HL-60 (cell line): ENCODE measurements at regions not wholly inside any gene's neighbourhood (a gene's known extent, or its start where the extent isn't known, plus 50 kb on each side); places are given as distances from the start of the nearest gene placed in this dataset.
"Not testable (repeated sequence)": the region's sequence is repeated elsewhere in the genome, so short reads cannot be mapped to it uniquely, and the experiment has no call there.

Experiments
- DNase-seq, 2 experiments: peaks; one replicate each; pipeline ENCODE4 v3.0.0-alpha.2; 2010 to 2020; ENCODE audit warnings: low read depth in 1 of 2, low spot score in 1 of 2
- H3K27ac ChIP-seq: fragments of 250-450 bp; sonication (Bioruptor Pico); replicated peaks from 2 replicates; pipeline ENCODE4 v1.5.1; 2020; ENCODE audit warnings: mild to moderate bottlenecking, moderate library complexity
- H3K27me3 ChIP-seq: fragments of 250-450 bp; sonication (Bioruptor Pico); 2 replicates; pipeline ENCODE4 v1.5.1; 2021; ENCODE audit warnings: mild to moderate bottlenecking, moderate library complexity; ENCODE audit not compliant: insufficient read depth, poor library complexity, severe bottlenecking
- H3K4me3 ChIP-seq: replicated peaks from 2 replicates; pipeline ENCODE4 v1.5.1; 2011; ENCODE audit warnings: mild to moderate bottlenecking, control low read depth, low read length; ENCODE audit not compliant: insufficient read depth
- GABPA ChIP-seq: IDR thresholded peaks from 2 replicates; pipeline ENCODE4 v1.6.1; 2012; ENCODE audit warnings: low read depth
- POLR2AphosphoS5 ChIP-seq: IDR thresholded peaks from 2 replicates; pipeline ENCODE4 v1.6.1; 2012; ENCODE audit warnings: low read depth
- SPI1 ChIP-seq: IDR thresholded peaks from 2 replicates; pipeline ENCODE4 v1.6.1; 2012; ENCODE audit warnings: low read depth, mild to moderate bottlenecking, borderline replicate concordance
- TF ChIP-seq, protein P1 (sequence below): IDR thresholded peaks from 2 replicates; pipeline ENCODE4 v1.6.1; 2012; ENCODE audit warnings: low read depth; ENCODE audit not compliant: insufficient replicate concordance
- TF ChIP-seq, protein P2 (sequence below): IDR thresholded peaks from one replicate; pipeline ENCODE4 v1.5.1; 2011; ENCODE audit warnings: low read length, control low read depth, inconsistent platforms; ENCODE audit not compliant: insufficient read depth

DNA sequence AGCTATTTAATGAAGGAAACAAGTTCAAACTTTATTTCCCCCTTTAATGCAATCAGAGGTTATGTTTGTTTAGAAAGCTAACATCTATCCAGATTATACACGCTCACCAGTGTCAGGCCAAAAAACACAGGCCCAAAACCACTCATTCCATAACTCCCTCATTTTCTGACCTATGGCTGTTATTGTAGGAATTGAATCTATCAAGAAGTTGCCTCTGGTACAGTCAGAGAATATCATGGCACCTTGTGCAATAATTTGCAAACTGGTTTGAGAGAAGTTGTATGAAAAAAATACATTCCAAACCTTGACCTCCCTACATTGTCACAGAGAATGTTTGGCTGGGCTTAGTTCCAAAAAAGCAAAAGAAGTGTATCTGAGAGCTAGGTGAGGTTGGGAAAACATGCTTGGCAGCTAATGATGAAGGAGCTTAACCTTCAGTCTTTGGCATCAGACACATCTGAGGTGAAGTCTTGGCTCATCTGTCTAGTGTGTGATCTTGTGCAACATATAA lies 591.0 kb downstream of the ANKRD50 start:
- no peaks in the 10 kb centered on the region for H3K27me3 ChIP-seq
- DNase-seq: no peak
- H3K27ac ChIP-seq: no peak overlapping the region
- H3K4me3 ChIP-seq: no peak overlapping the region
- TF ChIP-seq, protein P1, sequence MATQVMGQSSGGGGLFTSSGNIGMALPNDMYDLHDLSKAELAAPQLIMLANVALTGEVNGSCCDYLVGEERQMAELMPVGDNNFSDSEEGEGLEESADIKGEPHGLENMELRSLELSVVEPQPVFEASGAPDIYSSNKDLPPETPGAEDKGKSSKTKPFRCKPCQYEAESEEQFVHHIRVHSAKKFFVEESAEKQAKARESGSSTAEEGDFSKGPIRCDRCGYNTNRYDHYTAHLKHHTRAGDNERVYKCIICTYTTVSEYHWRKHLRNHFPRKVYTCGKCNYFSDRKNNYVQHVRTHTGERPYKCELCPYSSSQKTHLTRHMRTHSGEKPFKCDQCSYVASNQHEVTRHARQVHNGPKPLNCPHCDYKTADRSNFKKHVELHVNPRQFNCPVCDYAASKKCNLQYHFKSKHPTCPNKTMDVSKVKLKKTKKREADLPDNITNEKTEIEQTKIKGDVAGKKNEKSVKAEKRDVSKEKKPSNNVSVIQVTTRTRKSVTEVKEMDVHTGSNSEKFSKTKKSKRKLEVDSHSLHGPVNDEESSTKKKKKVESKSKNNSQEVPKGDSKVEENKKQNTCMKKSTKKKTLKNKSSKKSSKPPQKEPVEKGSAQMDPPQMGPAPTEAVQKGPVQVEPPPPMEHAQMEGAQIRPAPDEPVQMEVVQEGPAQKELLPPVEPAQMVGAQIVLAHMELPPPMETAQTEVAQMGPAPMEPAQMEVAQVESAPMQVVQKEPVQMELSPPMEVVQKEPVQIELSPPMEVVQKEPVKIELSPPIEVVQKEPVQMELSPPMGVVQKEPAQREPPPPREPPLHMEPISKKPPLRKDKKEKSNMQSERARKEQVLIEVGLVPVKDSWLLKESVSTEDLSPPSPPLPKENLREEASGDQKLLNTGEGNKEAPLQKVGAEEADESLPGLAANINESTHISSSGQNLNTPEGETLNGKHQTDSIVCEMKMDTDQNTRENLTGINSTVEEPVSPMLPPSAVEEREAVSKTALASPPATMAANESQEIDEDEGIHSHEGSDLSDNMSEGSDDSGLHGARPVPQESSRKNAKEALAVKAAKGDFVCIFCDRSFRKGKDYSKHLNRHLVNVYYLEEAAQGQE: no peak
- TF ChIP-seq SPI1: no peak

DNA sequence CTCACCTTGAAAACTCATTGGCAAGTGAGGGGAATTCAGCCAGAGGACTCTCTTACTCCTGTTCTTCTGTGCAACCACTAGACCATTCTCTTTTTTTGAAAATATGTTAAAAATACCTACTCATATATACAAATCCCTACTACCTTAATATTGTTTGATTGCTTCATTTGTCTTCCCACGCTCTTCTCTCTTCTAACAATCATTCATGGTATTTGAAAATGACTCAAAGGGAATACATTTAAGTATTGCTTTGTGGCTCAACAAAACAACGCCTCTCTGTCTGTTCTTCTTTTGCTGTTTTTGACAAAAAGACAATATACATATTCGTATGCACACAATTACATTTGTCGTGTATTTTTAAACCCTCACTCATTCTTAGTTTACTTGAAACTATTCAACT lies 589.4 kb downstream of the ANKRD50 start:
- H3K27ac ChIP-seq: no peak overlapping the region
- TF ChIP-seq, protein P2, sequence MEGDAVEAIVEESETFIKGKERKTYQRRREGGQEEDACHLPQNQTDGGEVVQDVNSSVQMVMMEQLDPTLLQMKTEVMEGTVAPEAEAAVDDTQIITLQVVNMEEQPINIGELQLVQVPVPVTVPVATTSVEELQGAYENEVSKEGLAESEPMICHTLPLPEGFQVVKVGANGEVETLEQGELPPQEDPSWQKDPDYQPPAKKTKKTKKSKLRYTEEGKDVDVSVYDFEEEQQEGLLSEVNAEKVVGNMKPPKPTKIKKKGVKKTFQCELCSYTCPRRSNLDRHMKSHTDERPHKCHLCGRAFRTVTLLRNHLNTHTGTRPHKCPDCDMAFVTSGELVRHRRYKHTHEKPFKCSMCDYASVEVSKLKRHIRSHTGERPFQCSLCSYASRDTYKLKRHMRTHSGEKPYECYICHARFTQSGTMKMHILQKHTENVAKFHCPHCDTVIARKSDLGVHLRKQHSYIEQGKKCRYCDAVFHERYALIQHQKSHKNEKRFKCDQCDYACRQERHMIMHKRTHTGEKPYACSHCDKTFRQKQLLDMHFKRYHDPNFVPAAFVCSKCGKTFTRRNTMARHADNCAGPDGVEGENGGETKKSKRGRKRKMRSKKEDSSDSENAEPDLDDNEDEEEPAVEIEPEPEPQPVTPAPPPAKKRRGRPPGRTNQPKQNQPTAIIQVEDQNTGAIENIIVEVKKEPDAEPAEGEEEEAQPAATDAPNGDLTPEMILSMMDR: no peak
- H3K27me3 ChIP-seq: no peaks in the 10 kb centered on the region
- no peak overlapping the region for H3K4me3 ChIP-seq
- no peak for DNase-seq

DNA sequence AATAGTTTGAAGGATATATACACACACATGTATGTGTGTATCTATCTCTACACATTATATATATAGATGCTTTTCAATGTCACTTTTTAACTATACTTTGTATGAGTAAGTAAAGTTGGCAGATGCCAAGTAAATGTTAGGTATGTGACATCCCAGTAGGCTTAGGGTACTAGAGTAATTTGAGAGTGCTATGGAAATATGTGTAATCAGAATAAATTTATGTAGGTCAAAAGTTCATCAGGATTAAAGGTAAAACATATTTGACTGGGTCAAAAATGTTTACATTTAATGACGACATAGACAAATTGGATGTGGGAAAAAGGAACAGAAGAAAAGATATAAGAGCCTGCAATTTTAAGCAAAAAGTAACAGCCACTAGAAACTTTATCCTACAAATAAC lies 588.8 kb downstream of the ANKRD50 start:
- TF ChIP-seq GABPA (no peak), SPI1 (no peak)
- TF ChIP-seq, protein P2: no peak
- TF ChIP-seq, protein P1: no peak
- Histone ChIP-seq H3K27ac (no peak overlapping the region), H3K4me3 (no peak overlapping the region), H3K27me3 (no peaks in the 10 kb centered on the region)
- no peak for DNase-seq

DNA sequence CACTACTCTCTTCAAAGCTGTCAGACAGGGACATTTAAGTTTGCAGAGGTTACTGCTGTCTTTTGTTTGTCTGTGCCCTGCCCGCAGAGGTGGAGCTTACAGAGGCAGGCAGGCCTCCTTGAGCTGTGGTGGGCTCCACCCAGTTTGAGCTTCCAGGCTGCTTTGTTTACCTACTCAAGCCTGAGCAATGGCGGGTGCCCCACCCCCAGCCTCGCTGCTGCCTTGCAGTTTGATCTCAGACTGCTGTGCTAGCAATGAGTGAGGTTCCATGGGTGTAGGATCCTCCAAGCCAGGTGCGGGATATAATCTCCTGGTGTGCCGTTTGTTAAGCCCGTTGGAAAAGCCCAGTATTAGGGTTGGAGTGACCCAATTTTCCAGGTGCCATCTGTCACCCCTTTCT lies 581.2 kb downstream of the ANKRD50 start:
- not testable (repeated sequence) for H3K4me3 ChIP-seq, DNase-seq, H3K27me3 ChIP-seq, H3K27ac ChIP-seq

DNA sequence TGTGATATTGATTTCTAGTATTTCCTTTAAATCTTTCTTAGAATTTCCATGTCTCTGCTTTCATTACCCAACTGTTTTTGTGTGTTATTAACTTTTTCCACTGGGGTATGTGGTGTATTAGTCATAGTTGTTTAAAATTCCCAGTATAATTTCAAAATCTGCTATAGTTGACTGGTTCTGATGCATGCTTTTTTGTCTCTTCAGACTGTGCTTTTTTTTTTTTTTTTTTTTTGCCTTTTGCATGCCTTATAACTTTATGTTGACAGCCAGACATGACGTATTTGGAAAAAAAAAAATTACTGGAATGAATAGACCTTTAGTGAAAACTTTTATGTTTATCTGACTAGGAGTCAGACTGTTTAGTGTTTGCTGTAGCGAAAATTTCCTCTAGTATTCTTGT lies 580.4 kb downstream of the ANKRD50 start:
- Histone ChIP-seq H3K27me3 (no peaks in the 10 kb centered on the region), H3K27ac (no peak overlapping the region), H3K4me3 (no peak overlapping the region)
- TF ChIP-seq, protein P1: no peak
- no peak for TF ChIP-seq POLR2AphosphoS5
- no peak for TF ChIP-seq SPI1
- no peak for TF ChIP-seq GABPA
- TF ChIP-seq, protein P2: no peak
- DNase-seq: no peak
